GM10266 (cell line): ENCODE measurements at regions not wholly inside any gene's neighbourhood (a gene's known extent, or its start where the extent isn't known, plus 50 kb on each side); places are given as distances from the start of the nearest gene placed in this dataset.
"Not testable (repeated sequence)": the region's sequence is repeated elsewhere in the genome, so short reads cannot be mapped to it uniquely, and the experiment has no call there.

ENCODE experiments used
- DNase-seq: peaks from one replicate; pipeline ENCODE4 v3.0.0; 2012; ENCODE audit errors: extremely low spot score
- TF ChIP-seq, protein P1 (sequence below): IDR thresholded peaks from 2 replicates; pipeline ENCODE4 v1.5.1; 2012; ENCODE audit warnings: mild to moderate bottlenecking, low read depth; ENCODE audit not compliant: control insufficient read depth, insufficient read depth; ENCODE audit errors: missing control alignments

DNA sequence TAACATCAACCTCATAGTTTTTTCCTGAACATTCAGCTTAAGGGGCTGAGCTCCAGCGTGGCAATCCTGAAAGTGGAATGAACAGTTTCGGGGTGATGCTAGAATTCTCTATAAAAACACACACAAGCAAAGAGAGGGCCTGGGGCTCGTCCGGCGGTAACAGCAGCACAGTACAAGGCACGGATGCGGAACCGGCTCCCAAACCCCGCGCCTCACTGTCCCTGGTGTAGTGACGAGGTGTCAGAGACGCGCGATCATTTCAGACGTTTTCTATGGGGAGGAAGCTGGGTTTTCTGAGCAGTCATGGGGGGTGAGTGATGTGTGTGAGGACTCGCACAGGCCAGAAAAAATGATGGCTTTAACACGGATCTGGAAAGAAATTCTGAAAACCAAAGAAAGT, 177.3 kb upstream of the ZNF469 start:
- not testable (repeated sequence) for DNase-seq

DNA sequence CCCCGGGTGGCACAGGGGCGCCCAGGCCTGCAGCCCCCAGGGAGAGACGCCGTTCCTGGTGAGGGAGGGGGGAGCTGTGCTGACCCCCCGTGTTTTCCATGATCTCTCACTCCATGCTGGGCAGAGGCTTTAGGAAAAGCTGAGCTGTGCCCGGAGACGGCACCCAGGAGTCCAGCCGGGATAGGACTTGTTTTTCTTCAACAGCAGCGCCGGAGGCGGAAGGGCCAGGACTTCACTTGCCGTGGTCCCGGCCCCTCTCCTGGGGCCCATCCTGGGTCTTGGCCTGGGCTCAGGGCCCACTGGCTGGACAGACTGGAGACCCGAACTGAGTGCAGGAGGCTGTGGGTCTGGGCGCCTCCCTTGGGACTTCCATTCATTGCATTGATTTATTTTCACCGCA, 176.8 kb upstream of the ZNF469 start:
- not testable (repeated sequence) for DNase-seq

DNA sequence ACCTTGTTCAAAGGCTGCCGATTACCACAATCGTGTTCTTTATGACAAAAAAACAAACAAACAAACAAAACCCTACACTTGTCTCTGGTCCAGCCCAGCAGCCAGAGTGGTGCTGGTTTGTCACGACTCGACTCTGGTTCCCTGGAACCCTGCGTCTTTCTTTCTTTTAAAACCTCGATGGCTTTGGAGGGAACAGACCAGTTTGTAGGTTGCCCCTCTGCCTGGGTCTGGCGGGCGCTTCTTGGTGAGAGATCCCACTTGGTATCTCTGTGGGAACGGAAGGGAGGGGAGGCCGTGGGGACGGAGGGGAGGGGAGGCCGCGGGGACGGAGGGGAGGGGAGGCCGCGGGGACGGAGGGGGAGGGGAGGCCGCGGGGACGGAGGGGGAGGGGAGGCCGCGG, 176.2 kb upstream of the ZNF469 start:
- not testable (repeated sequence) for DNase-seq

- TF ChIP-seq, protein P1, sequence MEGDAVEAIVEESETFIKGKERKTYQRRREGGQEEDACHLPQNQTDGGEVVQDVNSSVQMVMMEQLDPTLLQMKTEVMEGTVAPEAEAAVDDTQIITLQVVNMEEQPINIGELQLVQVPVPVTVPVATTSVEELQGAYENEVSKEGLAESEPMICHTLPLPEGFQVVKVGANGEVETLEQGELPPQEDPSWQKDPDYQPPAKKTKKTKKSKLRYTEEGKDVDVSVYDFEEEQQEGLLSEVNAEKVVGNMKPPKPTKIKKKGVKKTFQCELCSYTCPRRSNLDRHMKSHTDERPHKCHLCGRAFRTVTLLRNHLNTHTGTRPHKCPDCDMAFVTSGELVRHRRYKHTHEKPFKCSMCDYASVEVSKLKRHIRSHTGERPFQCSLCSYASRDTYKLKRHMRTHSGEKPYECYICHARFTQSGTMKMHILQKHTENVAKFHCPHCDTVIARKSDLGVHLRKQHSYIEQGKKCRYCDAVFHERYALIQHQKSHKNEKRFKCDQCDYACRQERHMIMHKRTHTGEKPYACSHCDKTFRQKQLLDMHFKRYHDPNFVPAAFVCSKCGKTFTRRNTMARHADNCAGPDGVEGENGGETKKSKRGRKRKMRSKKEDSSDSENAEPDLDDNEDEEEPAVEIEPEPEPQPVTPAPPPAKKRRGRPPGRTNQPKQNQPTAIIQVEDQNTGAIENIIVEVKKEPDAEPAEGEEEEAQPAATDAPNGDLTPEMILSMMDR = no peak
- DNase-seq = no peak
Measured at GRCh38 chr16:88208112-88208511, 174.6 kb upstream of the ZNF469 start.

DNA sequence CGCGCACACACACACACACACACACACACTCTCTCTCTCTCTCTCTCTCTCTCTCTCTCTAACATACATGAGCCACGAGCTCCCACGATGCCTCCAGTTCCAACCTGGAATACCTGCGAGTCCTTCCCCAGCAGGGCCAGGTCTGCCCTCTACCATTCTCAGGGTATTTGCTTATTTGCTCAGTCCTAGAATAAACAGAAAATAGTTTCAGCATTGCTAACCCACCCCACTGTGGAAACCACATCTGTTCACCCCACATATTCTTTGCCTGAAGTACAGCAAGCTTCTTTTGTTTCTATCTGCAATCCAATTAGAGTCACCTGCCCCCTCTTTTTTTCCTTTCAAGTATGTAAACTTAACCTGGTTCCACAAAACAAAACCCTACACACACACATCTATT, 174.0 kb upstream of the ZNF469 start:
- DNase-seq = not testable (repeated sequence)

GRCh38 chr16:88209579-88209978, 173.2 kb upstream of the ZNF469 start:
- not testable (repeated sequence) for DNase-seq

DNA sequence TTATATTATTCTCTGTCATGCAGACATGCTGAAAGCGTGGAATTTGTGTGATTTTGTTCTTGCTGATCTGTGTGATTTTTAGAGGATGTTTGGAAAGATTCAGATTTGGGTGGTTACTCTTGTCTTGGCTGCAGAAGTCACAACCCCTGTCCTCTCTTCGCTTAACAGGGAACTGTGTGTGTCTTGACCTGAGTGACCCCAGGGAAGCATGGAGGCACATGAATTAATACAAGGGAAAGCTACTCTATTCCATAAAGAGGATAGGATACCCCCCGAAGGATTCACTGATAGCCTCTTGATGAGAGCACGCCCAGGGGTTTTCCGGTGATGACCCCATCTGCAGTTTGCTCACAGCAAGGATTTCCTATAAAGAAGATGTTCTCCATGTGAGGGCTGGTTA, 168.8 kb upstream of the ZNF469 start:
- not testable (repeated sequence) for DNase-seq

DNA sequence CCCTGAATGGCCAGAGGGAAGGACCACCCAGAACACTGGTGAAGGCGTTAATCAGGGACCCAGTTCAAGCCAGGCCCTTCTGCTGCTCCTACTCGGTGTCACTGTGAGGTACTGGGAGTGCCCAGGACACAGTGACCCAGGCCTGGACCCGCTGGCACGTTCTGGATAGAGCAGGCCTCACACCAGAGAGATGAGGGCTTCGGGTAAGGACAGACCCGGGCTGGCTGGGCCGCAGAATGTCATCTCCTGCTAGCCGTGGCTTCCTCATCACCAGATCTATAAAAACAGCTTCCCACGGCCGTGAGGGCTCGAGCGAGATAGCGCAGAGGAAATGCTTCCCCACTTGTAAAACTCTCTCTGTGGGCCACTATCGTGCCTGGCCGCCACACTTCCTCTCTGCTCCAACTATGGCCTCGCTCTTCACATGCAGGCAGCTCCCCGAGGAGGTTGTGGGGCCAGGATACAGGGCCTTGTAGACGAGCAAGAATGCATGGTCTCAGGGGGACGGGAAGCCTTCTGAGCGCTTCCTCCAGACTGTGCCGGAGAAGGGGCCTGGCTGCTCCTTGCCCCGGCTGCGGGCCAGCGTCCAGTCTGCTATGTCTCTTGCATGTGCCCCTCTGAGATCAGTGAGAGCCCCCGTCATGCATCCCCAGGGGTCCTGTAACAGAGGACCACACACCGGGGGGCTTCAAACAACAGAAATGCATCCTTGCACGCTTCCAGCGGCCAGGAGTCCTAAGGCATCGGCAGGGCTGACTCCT, 161.6 kb upstream of the ZNF469 start:
- DNase-seq = not testable (repeated sequence)

DNA sequence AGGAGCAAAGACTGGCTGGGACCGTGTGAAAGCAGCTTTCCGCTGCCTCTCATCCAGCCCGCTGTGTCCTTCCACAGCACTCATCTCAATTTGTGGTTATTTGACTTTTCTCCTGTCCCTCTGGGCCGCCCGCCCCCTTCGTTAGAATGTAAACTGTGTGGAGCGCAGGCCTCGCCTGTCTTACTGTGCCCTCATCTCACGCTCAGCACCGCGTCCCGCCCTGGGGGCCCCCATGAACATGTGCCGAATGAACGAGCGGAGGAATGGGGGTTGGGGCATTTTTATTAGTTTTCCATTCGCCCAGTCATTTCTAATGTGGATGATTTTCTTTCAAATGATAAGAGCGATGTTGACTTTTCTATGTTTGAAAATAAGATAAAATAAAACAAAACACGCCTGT, 159.1 kb upstream of the ZNF469 start:
- DNase-seq = not testable (repeated sequence)

GRCh38 chr16:88224131-88224898, 158.4 kb upstream of the ZNF469 start:
- DNase-seq = not testable (repeated sequence)

DNA sequence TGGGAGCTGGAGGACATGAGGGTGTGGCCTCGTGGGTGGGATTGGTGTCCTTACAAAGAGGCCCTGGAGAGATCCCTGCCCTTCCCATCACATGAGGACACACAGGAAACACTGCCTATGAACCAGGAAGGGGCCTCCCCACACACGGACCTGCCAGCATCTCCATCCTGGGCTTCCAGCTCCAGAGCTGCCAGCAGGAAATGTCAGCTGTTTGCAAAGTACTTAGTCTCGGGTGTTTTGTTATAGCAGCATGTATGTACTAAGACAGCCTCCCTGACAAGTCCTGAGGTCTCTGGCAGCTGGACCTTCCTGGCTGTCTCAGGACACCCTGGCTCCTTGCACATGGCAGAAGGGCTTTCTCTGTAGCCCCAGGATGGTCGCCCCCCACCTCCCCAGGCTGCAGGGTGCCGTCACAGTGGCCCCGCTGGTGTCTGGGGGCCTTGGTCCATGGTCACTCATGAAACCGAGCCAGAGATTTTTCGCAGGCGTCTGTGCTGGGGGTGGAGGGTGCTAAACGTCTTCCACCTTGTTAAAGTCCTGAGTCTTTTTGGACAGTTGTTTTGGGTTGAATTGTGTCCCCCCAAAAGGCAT, 157.0 kb upstream of the ZNF469 start:
- not testable (repeated sequence) for DNase-seq

DNA sequence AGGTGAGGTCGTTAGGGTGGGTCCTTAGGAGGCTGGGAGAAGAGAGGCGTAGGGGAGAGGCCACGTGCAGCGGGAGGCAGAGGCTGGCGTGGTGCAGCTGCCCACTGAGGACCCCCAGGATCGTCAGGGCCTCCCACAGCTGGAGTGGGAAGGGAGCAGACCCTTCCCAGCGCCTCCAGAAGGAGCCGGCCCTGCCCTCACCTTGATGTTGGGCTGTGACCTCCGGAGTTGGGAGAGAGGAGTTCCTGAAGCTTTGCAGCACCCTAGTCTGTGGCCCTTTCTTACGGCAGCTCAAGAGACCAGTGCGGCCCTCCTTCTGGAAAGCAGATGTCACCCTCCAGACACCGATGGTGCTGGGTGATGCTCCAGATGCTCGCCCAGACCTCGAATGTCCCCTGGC, 156.5 kb upstream of the ZNF469 start:
- not testable (repeated sequence) for DNase-seq

DNA sequence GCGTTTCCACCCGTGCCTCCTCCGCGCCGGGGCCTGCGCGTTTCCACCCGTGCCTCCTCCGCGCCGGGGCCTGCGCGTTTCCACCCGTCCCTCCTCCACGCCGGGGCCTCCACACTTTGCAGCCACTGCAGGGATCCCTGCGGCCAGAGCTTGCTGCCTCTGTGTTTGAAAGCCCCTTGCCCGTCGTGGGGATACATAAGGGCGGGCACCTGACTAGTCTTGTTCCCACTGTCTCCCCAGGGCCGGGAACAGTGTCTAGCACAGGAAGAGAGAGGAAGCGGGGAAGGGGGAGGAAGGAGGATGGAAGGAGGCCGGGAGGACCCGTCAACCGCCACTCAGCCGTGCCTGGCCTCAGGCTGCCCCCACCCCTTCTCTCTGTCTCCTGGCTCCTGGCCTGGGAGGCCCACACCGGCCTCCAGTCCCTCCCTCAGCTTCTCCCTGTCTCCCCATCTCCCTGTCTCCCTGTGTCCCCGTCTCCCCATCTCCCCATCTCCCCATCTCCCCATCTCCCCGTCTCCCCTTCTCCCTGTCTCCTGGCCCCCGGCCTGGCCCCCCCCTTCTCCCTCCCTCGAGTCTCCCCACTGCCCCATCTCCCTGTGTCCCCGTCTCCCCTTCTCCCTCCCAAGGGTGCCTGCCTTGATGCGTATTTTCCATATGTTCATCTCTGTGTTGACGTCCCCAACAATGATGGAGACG, 155.6 kb upstream of the ZNF469 start:
- DNase-seq = not testable (repeated sequence)

- not testable (repeated sequence) for DNase-seq
Measured at GRCh38 chr16:88227722-88228482, 154.9 kb upstream of the ZNF469 start.

DNA sequence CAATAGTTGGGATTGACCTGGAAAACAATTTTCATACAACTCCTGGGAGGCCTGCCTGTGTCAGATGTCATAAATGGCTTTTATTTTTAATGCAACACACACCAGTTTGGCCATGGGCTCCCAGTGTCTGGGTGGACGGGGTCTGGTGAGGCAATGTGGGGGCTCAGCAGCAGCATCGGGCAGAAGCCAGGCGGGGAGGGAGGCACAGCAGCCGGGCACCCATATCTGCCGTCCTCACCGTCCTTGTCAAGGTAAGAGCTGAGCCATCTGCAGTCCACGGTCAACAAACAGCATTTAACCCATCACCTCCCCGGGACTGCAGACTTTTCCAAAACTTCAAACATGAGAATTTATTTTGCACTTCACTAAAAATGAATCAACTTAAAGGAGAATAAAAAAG, 154.0 kb upstream of the ZNF469 start:
- not testable (repeated sequence) for DNase-seq

GRCh38 chr16:88229710-88230109, 153.0 kb upstream of the ZNF469 start:
- DNase-seq = not testable (repeated sequence)

DNA sequence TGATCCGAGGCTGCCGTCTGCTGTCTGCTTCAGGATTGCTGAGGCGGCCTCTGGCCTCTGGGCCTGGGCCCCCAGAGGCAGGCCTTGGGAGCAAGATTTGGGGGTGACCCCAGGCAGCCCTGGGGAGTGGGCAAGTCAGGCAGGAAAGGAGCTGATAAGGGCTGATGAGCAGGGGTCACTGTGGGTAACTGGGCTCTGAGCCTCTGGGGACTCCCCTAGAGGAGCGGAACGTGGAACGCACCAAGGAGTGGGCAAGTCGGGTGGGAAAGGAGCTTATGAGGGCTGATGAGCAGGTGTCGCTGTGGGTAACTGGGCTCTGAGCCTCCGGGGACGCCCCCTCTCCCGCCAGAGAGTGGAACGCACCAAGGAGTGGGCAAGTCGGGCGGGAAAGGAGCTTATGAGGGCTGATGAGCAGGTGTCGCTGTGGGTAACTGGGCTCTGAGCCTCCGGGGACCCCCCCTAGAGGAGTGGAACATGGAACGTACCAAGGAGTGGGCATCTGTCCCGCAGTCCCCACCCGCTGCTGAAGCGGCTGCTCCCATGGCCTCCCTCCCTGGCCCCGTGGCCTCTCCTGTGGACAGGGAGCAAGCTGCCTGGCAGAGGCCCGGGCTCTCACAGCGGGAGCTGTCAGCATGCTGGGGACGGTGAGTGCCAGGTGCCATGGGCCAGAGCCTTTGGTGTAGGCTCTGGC, 152.3 kb upstream of the ZNF469 start:
- DNase-seq = not testable (repeated sequence)

DNA sequence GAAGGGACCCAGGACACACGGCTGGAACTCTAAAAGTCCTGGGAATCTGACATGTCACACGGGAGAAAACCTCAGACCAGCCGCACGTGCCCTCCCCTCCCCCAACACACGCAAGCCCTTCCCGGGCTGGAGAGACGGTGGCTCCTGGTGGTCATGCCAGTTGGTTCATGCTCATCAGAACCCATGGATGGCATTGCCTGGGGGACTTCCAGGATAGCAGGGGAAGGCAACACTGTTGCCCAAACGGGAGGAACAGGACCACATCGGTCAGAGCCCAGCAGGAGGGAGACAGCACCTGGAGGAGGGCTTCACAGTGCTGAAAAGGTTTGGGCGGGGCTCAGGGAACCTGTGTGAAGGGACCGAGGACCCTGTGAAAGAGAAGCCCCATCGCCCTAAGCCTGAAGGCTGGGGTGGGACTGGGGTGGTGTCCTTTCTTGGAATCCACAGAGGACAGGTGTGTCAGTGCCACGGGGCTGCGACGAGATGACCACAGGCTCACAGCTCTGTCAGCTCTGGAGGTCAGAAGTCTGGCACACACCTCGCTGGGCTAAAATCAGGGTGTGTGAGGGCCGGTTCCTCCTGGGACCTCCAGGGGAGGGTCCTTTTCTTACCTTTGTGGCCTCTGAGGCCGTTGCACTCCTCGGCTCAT, 151.7 kb upstream of the ZNF469 start:
- DNase-seq = not testable (repeated sequence)
